MCF 10A (cell line): ENCODE measurements at regions not wholly inside any gene's neighbourhood (a gene's known extent, or its start where the extent isn't known, plus 50 kb on each side); places are given as distances from the start of the nearest gene placed in this dataset.

ENCODE experiments used
- BruUV-seq: library from RNA; stranded (reverse); fragments of 400-500 nt; replicated peaks from 2 replicates; lab custom pipeline; 2021; lab: Mats Ljungman, UMichigan
- CTCF ChIA-PET: fragments of 300-600 bp; sonication (Branson Sonifier 250); formaldehyde crosslinking; extraction: SDS; loops from one replicate; lab custom pipeline; 2021; ENCODE audit warnings: antibody characterized with exemption, inconsistent platforms; lab: Yijun Ruan, JAX
- POLR2A ChIA-PET: fragments of 300-600, 350-650 bp; sonication (Branson Sonifier 250); formaldehyde crosslinking; extraction: SDS; loops from one replicate; lab custom pipeline; 2020; ENCODE audit warnings: antibody characterized with exemption, inconsistent platforms; lab: Yijun Ruan, JAX
- DNase-seq: peaks from one replicate; pipeline ENCODE4 v3.0.0-alpha.2; 2018; ENCODE audit not compliant: unreplicated experiment
- H3K27ac Mint-ChIP-seq: one replicate; pipeline ENCODE4 v1.8.0; 2022; ENCODE audit warnings: mild to moderate bottlenecking, low read depth, mixed read lengths; ENCODE audit not compliant: unreplicated experiment
- H3K27me3 Mint-ChIP-seq: one replicate; pipeline ENCODE4 v1.8.0; 2022; ENCODE audit warnings: mixed read lengths; ENCODE audit not compliant: insufficient read depth, unreplicated experiment
- H3K36me3 Mint-ChIP-seq: one replicate; pipeline ENCODE4 v1.8.0; 2022; ENCODE audit warnings: mild to moderate bottlenecking, moderate library complexity, mixed read lengths; ENCODE audit not compliant: insufficient read depth, unreplicated experiment
- H3K4me1 Mint-ChIP-seq: one replicate; pipeline ENCODE4 v1.8.0; 2022; ENCODE audit warnings: mixed read lengths; ENCODE audit not compliant: insufficient read depth, unreplicated experiment
- H3K4me3 Mint-ChIP-seq: one replicate; pipeline ENCODE4 v1.8.0; 2022; ENCODE audit warnings: mild to moderate bottlenecking, moderate library complexity, mixed read lengths; ENCODE audit not compliant: unreplicated experiment
- H3K9me3 Mint-ChIP-seq: one replicate; pipeline ENCODE4 v1.8.0; 2022; ENCODE audit warnings: mixed read lengths; ENCODE audit not compliant: unreplicated experiment
- intact Hi-C: fragments of 100-400 bp; cut with micrococcal nuclease; formaldehyde crosslinking; loops from 2 replicates; pipeline ENCODE4 v1.14.1; 2022
- TF ChIP-seq, protein P1 (sequence below): fragments of 200-600 bp; IDR thresholded peaks from one replicate; pipeline ENCODE4 v1.8.0; 2022; ENCODE audit warnings: antibody characterized with exemption, mild to moderate bottlenecking; ENCODE audit not compliant: unreplicated experiment

DNA sequence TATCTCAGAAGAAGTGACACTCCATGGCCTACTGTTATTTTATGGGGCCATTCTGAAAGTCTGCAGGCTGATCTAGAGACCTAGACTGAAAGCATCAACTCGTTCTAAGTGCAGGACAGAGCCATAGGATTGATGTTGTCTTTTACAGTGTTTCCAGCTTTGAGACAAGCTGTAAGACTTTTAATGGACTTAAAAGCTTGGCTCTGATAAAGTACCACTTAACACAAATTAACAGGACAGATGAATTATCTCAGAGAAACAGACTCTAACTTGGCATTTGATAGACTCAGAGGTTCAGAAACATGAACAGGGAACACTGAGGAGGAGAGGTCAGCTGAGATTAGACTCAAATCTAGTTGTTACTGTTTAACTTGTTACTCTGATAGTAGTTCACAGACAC lies 203.2 kb downstream of the TLR4 start:
- intact Hi-C loops: no loop called here
- H3K36me3 Mint-ChIP-seq: no peaks in the 10 kb centered on the region
- no peak overlapping the region for H3K4me3 Mint-ChIP-seq
- ChIA-PET POLR2A (no interaction called here), CTCF (no interaction called here)
- BruUV-seq: no TSS peak
- H3K9me3 Mint-ChIP-seq: peaks cover 46% of the 10 kb centered on the region
- H3K27me3 Mint-ChIP-seq: no peaks in the 10 kb centered on the region
- no peak for DNase-seq
- H3K27ac Mint-ChIP-seq: no peak overlapping the region
- H3K4me1 Mint-ChIP-seq: no peaks in the 10 kb centered on the region
- TF ChIP-seq, protein P1, sequence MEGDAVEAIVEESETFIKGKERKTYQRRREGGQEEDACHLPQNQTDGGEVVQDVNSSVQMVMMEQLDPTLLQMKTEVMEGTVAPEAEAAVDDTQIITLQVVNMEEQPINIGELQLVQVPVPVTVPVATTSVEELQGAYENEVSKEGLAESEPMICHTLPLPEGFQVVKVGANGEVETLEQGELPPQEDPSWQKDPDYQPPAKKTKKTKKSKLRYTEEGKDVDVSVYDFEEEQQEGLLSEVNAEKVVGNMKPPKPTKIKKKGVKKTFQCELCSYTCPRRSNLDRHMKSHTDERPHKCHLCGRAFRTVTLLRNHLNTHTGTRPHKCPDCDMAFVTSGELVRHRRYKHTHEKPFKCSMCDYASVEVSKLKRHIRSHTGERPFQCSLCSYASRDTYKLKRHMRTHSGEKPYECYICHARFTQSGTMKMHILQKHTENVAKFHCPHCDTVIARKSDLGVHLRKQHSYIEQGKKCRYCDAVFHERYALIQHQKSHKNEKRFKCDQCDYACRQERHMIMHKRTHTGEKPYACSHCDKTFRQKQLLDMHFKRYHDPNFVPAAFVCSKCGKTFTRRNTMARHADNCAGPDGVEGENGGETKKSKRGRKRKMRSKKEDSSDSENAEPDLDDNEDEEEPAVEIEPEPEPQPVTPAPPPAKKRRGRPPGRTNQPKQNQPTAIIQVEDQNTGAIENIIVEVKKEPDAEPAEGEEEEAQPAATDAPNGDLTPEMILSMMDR: no peak

DNA sequence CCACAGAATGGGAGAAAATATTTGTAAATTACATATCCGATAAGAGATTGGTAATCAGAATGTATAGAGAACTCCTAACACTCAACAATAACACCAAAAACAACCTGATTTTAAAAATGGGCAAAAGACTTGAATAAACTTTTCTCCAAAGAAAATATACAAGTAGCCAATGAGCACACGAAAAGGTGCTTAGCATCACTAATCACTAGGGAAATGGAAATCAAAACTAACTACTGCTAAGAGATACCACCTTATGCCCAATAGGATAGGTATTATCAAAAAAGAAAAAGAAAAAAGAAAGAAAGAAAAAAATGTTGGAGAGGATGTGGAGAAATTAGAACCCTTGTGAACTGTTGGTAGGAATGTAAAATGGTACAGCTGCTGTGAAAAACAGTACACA lies 212.1 kb downstream of the TLR4 start:
- DNase-seq: peak; percentile 9
- Mint-ChIP-seq H3K36me3 (no peaks in the 10 kb centered on the region), H3K4me1 (no peaks in the 10 kb centered on the region), H3K9me3 (peaks cover 40% of the 10 kb centered on the region), H3K4me3 (no peak overlapping the region), H3K27me3 (no peaks in the 10 kb centered on the region), H3K27ac (no peak overlapping the region)
- no TSS peak for BruUV-seq
- ChIA-PET POLR2A (no interaction called here), CTCF (interaction anchor here (0.7 kb wide), 2 partner anchors 11 to 428 kb away, joined by 3 read pairs; no protein-coding TSS in a partner anchor)
- TF ChIP-seq, protein P1: no peak
- intact Hi-C loops: no loop called here

DNA sequence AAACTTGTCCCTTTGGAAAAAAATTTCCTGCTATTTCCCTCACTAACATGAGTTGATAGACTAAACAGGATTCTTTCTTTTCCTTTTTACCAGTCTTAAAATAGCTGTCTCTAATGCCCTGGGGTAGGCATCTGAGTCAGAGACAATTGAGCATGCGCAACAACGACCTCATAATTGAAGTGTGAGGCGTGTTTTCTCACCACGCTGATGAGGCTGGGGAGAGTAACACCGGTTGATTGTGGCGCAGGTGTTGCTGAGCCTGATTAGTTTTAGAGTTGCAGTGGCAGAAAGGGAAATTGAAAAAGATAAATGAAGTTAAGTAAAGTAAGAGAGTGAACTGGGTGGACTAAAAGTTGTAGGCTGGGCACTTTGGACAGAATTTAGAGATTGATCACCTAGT lies 213.7 kb downstream of the TLR4 start:
- H3K4me1 Mint-ChIP-seq: no peaks in the 10 kb centered on the region
- BruUV-seq: no TSS peak

DNA sequence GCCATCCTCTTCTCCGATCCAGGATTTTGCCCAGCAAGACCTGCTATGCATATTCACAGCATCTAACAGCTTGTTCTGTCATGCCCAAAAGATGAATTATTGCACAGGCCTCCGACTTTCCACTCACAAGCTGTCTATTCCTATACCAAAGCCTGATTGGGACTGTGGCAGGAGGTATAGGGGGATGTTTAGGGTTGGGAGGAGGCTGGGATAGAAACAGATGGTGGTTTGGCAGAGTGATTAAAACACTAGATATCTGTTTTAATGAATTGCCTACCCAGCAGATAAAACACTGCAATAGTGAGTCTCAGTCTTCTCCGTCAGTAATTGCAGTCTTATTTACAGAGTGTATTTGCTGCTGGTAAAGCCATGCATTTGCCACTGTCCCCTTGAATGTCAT lies 215.3 kb downstream of the TLR4 start:
- H3K4me3 Mint-ChIP-seq: no peak overlapping the region
- TF ChIP-seq, protein P1: no peak
- H3K27me3 Mint-ChIP-seq: no peaks in the 10 kb centered on the region
- H3K4me1 Mint-ChIP-seq: no peaks in the 10 kb centered on the region
- peaks cover 24% of the 10 kb centered on the region for H3K9me3 Mint-ChIP-seq
- H3K36me3 Mint-ChIP-seq: no peaks in the 10 kb centered on the region
- no peak overlapping the region for H3K27ac Mint-ChIP-seq
- intact Hi-C loops: no loop called here
- DNase-seq: no peak
- no TSS peak for BruUV-seq
- ChIA-PET POLR2A (no interaction called here), CTCF (no interaction called here)

More for the DNA sequence above, 213.7 kb downstream of the TLR4 start:
- intact Hi-C loops: no loop called here
- peaks cover 35% of the 10 kb centered on the region for H3K9me3 Mint-ChIP-seq
- POLR2A ChIA-PET: no interaction called here
- no peaks in the 10 kb centered on the region for H3K27me3 Mint-ChIP-seq
- H3K27ac Mint-ChIP-seq: no peak overlapping the region
- no peaks in the 10 kb centered on the region for H3K36me3 Mint-ChIP-seq
- peak; percentile 25 for DNase-seq
- CTCF ChIA-PET: interaction anchor here (0.6 kb wide), 1 partner anchor 253 kb away, joined by 4 read pairs; no protein-coding TSS in a partner anchor
- TF ChIP-seq, protein P1: no peak
- H3K4me3 Mint-ChIP-seq: no peak overlapping the region
